IMR-90 (cell line): ENCODE measurements at regions not wholly inside any gene's neighbourhood (a gene's known extent, or its start where the extent isn't known, plus 50 kb on each side); places are given as distances from the start of the nearest gene placed in this dataset.

Experiments
- ATAC-seq: fragments of 200-7000 bp; cut with Tn5 transposase; 2 replicates; pipeline ENCODE4 v1.9.1; 2020; ENCODE audit warnings: low read depth, mild to moderate bottlenecking, moderate library complexity
- BruUV-seq: library from RNA; stranded (reverse); fragments of 400-500 nt; replicated peaks from 2 replicates; lab custom pipeline; 2021; lab: Mats Ljungman, UMichigan
- CTCF ChIA-PET: fragments of 300-600 bp; formaldehyde crosslinking; extraction: SDS; loops from one replicate; lab custom pipeline; 2021; ENCODE audit warnings: antibody characterized with exemption; lab: Yijun Ruan, JAX
- POLR2A ChIA-PET: fragments of 300-600 bp; sonication (Branson Sonifier 250); formaldehyde crosslinking; loops from one replicate; lab custom pipeline; 2022; ENCODE audit warnings: antibody characterized with exemption; ENCODE audit not compliant: unreplicated experiment; lab: Charles Lee
- DNase-seq: peaks from one replicate; pipeline ENCODE4 v3.0.0; 2013
- H2AFZ ChIP-seq: replicated peaks from 2 replicates; pipeline ENCODE3; 2013; ENCODE audit warnings: low read length, mild to moderate bottlenecking; ENCODE audit not compliant: poor library complexity
- H2AK5ac ChIP-seq: 2 replicates; pipeline ENCODE4 v1.6.1; 2013; ENCODE audit warnings: low read depth, low read length, inconsistent platforms
- H2AK9ac ChIP-seq: replicated peaks from 2 replicates; pipeline ENCODE3; 2013; ENCODE audit warnings: mild to moderate bottlenecking, low read depth, low read length, moderate library complexity; ENCODE audit not compliant: poor library complexity
- H2BK120ac ChIP-seq: 2 replicates; pipeline ENCODE4 v1.6.1; 2013; ENCODE audit warnings: low read depth, low read length, inconsistent platforms
- H2BK15ac ChIP-seq: 3 replicates; pipeline ENCODE4 v1.6.1; 2013; ENCODE audit warnings: low read depth, low read length, inconsistent platforms
- H2BK20ac ChIP-seq: 2 replicates; pipeline ENCODE4 v1.6.1; 2013; ENCODE audit warnings: low read depth, mild to moderate bottlenecking, inconsistent platforms, low read length, moderate library complexity
- H2BK5ac ChIP-seq: 2 replicates; pipeline ENCODE4 v1.6.1; 2013; ENCODE audit warnings: mild to moderate bottlenecking, low read depth, low read length, inconsistent platforms; ENCODE audit not compliant: poor library complexity, severe bottlenecking
- H3K14ac ChIP-seq: replicated peaks from 2 replicates; pipeline ENCODE4 v1.6.1; 2013; ENCODE audit warnings: low read depth, low read length, inconsistent platforms
- H3K18ac ChIP-seq: 2 replicates; pipeline ENCODE4 v1.6.1; 2013; ENCODE audit warnings: low read depth, low read length, control low read depth
- H3K23ac ChIP-seq: 2 replicates; pipeline ENCODE4 v1.6.1; 2013; ENCODE audit warnings: low read depth, low read length, inconsistent platforms
- H3K27ac ChIP-seq: 2 replicates; pipeline ENCODE4 v1.5.1; 2013; ENCODE audit warnings: mild to moderate bottlenecking, control low read depth, low read length; ENCODE audit not compliant: insufficient read depth
- H3K27me3 ChIP-seq: 2 replicates; pipeline ENCODE4 v1.6.1; 2013; ENCODE audit warnings: low read length; ENCODE audit not compliant: control insufficient read depth, insufficient read depth
- H3K36me3 ChIP-seq: 2 replicates; pipeline ENCODE4 v1.6.1; 2013; ENCODE audit warnings: low read length, mixed read lengths; ENCODE audit not compliant: control insufficient read depth, insufficient read depth
- H3K4ac ChIP-seq: 2 replicates; pipeline ENCODE4 v1.6.1; 2013; ENCODE audit warnings: low read depth, low read length, inconsistent platforms
- H3K4me1 ChIP-seq: 2 replicates; pipeline ENCODE4 v1.6.1; 2013; ENCODE audit warnings: low read length, mixed read lengths; ENCODE audit not compliant: control insufficient read depth, insufficient read depth
- H3K4me2 ChIP-seq: 2 replicates; pipeline ENCODE4 v1.6.1; 2013; ENCODE audit warnings: low read depth, mild to moderate bottlenecking, control low read depth, low read length, moderate library complexity
- H3K4me3 ChIP-seq: 2 replicates; pipeline ENCODE4 v1.5.1; 2013; ENCODE audit warnings: low read depth, mild to moderate bottlenecking, control low read depth, low read length, moderate library complexity; ENCODE audit not compliant: insufficient read depth
- H3K56ac ChIP-seq: 2 replicates; pipeline ENCODE4 v1.6.1; 2013; ENCODE audit warnings: low read length, inconsistent platforms; ENCODE audit not compliant: insufficient read depth; ENCODE audit errors: extremely low read depth
- H3K79me1 ChIP-seq, 2 experiments: 2 replicates each; pipeline ENCODE4 v1.6.1; 2013; ENCODE audit warnings: low read length in 2 of 2, inconsistent platforms in 1 of 2, low read depth in 1 of 2
- H3K9ac ChIP-seq: 2 replicates; pipeline ENCODE4 v1.6.1; 2013; ENCODE audit warnings: low read depth, low read length, control low read depth
- H3K9me1 ChIP-seq: 2 replicates; pipeline ENCODE4 v1.6.1; 2013; ENCODE audit warnings: low read length, inconsistent platforms; ENCODE audit not compliant: insufficient read depth
- H3K9me3 ChIP-seq: 2 replicates; pipeline ENCODE4 v1.6.1; 2013; ENCODE audit warnings: low read length; ENCODE audit not compliant: control insufficient read depth, insufficient read depth
- H4K20me1 ChIP-seq: 2 replicates; pipeline ENCODE4 v1.6.1; 2013; ENCODE audit warnings: low read length, inconsistent platforms; ENCODE audit not compliant: insufficient read depth
- H4K5ac ChIP-seq: 2 replicates; pipeline ENCODE4 v1.6.1; 2013; ENCODE audit warnings: mild to moderate bottlenecking, low read depth, low read length, control low read depth
- H4K8ac ChIP-seq, 2 experiments: 2 replicates each; pipeline ENCODE4 v1.6.1; 2013; ENCODE audit warnings: low read depth in 2 of 2, low read length in 2 of 2, control low read depth in 1 of 2, inconsistent platforms in 1 of 2
- H4K91ac ChIP-seq: 2 replicates; pipeline ENCODE4 v1.6.1; 2013; ENCODE audit warnings: low read depth, low read length, inconsistent platforms; ENCODE audit not compliant: insufficient read depth
- BHLHE40 ChIP-seq: fragments of 150-350 bp; IDR thresholded peaks from 2 replicates; pipeline ENCODE4 v1.6.1; 2016; ENCODE audit warnings: mild to moderate bottlenecking, low read depth, low read length
- CEBPB ChIP-seq: IDR thresholded peaks from 2 replicates; pipeline ENCODE4 v1.6.1; 2012; ENCODE audit warnings: low read depth, low read length, improper control_type of control experiment
- CHD1 ChIP-seq: IDR thresholded peaks from 2 replicates; pipeline ENCODE4 v1.6.1; 2012; ENCODE audit warnings: low read depth, low read length, improper control_type of control experiment
- CTCF ChIP-seq: conservative IDR thresholded peaks from 2 replicates; pipeline ENCODE4 v1.5.1; 2012; ENCODE audit warnings: mild to moderate bottlenecking, low read depth, low read length, improper control_type of control experiment
- ELK1 ChIP-seq: fragments of 150-350 bp; IDR thresholded peaks from 2 replicates; pipeline ENCODE4 v1.6.1; 2016; ENCODE audit warnings: low read depth, mild to moderate bottlenecking, low read length, moderate library complexity, borderline replicate concordance
- MAFK ChIP-seq: IDR thresholded peaks from 2 replicates; pipeline ENCODE4 v1.6.1; 2012; ENCODE audit warnings: low read depth, low read length, improper control_type of control experiment
- POLR2A ChIP-seq: IDR thresholded peaks from 2 replicates; pipeline ENCODE4 v1.6.1; 2012; ENCODE audit warnings: mild to moderate bottlenecking, low read depth, low read length
- RAD21 ChIP-seq: IDR thresholded peaks from 2 replicates; pipeline ENCODE4 v1.6.1; 2012; ENCODE audit warnings: low read length, improper control_type of control experiment
- RFX5 ChIP-seq: IDR thresholded peaks from 2 replicates; pipeline ENCODE4 v1.8.0; 2012; ENCODE audit warnings: low read depth, mild to moderate bottlenecking, low read length, moderate library complexity
- SMC3 ChIP-seq: fragments of 150-350 bp; IDR thresholded peaks from 2 replicates; pipeline ENCODE4 v1.6.1; 2016; ENCODE audit warnings: low read depth, mild to moderate bottlenecking, antibody characterized with exemption, low read length, moderate library complexity
- USF2 ChIP-seq: fragments of 150-350 bp; IDR thresholded peaks from 2 replicates; pipeline ENCODE4 v1.6.1; 2017; ENCODE audit warnings: mild to moderate bottlenecking, antibody characterized with exemption, low read length, low read depth
- WGBS, 2 experiments: methylation state at CpG; one replicate each; pipeline versions ENCODE4 v1.1.5 to v1.1.7; 2013; ENCODE audit warnings: missing lambda C conversion rate in 2 of 2; ENCODE audit not compliant: insufficient read length in 1 of 2; ENCODE audit errors: extremely low coverage in 2 of 2; 5-methylcytosine and 5-hydroxymethylcytosine counted together
- dilution Hi-C: fragments of 300-500 bp; cut with HindIII; formaldehyde crosslinking; loops from one replicate; pipeline ENCODE4 v1.14.3; 2018; ENCODE audit warnings: low sequenced_read_pairs; ENCODE audit not compliant: unreplicated experiment
- in situ Hi-C: fragments of 300-500 bp; cut with MboI; formaldehyde crosslinking; loops from 3 replicates; pipeline ENCODE4 v1.14.3; 2019; ENCODE audit warnings: low sequenced_read_pairs, inconsistent platforms, mixed read lengths
- intact Hi-C: fragments of 100-400 bp; cut with micrococcal nuclease; formaldehyde crosslinking; loops from 2 replicates; pipeline ENCODE4 v1.10.0; 2022

GRCh38 chr13:99654076-99654475 lies 152.8 kb downstream of the TM9SF2 start:
- H3K27me3 ChIP-seq, result peaks cover 24% of the 10 kb centered on the region
- DNase-seq, result no peak
- no peak overlapping the region for H3K14ac ChIP-seq
- no peak overlapping the region for H2BK15ac ChIP-seq
- no peak overlapping the region for H2BK20ac ChIP-seq
- dilution Hi-C loops (no loop called here), intact Hi-C loops (no loop called here), in situ Hi-C loops (loop anchor here (10.0 to 25.0 kb wide), 4 partner anchors 581 to 1458 kb away; no protein-coding TSS in a partner anchor)
- H2AFZ ChIP-seq, result no peak overlapping the region
- ChIA-PET POLR2A (no interaction called here), CTCF (no interaction called here)
- H3K4me2 ChIP-seq, result no peak overlapping the region
- no TSS peak for BruUV-seq
- no peak overlapping the region for H4K8ac ChIP-seq
- no peak overlapping the region for H3K4ac ChIP-seq
- no peak overlapping the region for H3K23ac ChIP-seq
- WGBS, 2 experiments, result no CpG with 5 or more reads among the region's 4 CpGs
- no peaks in the 10 kb centered on the region for H4K20me1 ChIP-seq
- no peak overlapping the region for H2BK5ac ChIP-seq
- no peak overlapping the region for H3K56ac ChIP-seq
- no peak overlapping the region for H3K18ac ChIP-seq
- no peak overlapping the region for H2BK120ac ChIP-seq
- H4K5ac ChIP-seq, result no peak overlapping the region
- H3K79me1 ChIP-seq, result no peaks in the 10 kb centered on the region
- H3K36me3 ChIP-seq, result no peaks in the 10 kb centered on the region
- H3K9me1 ChIP-seq, result no peaks in the 10 kb centered on the region
- H3K9ac ChIP-seq, result no peak overlapping the region
- ATAC-seq, result no peak
- no peak overlapping the region for H4K91ac ChIP-seq
- no peak overlapping the region for H2AK5ac ChIP-seq
- H3K9me3 ChIP-seq, result no peaks in the 10 kb centered on the region
- H3K4me3 ChIP-seq, result no peak overlapping the region
- TF ChIP-seq MAFK (no peak), CEBPB (no peak), ELK1 (no peak), POLR2A (no peak), RAD21 (no peak), RFX5 (no peak), CHD1 (no peak), CTCF (no peak), BHLHE40 (no peak), USF2 (no peak), SMC3 (no peak)
- no peaks in the 10 kb centered on the region for H3K4me1 ChIP-seq
- H2AK9ac ChIP-seq, result no peak overlapping the region
- no peak overlapping the region for H3K27ac ChIP-seq
